Dedifferentiated amniotic fluid mesenchymal stem cell (primary cell): ENCODE measurements at regions not wholly inside any gene's neighbourhood (a gene's known extent, or its start where the extent isn't known, plus 50 kb on each side); places are given as distances from the start of the nearest gene placed in this dataset.
A peak's percentile ranks its signal among the peaks of the same experiment; 100 is the strongest.

Experiments used
- DNase-seq: peaks from one replicate; pipeline ENCODE4 v3.0.0-alpha.2; 2016; ENCODE audit errors: extremely low spot score

- no peak for DNase-seq
Measured at GRCh38 chr21:16536643-16537434, 807.1 kb downstream of the USP25 start.

- no peak for DNase-seq
Measured at GRCh38 chr21:16537501-16537900, 807.7 kb downstream of the USP25 start.

GRCh38 chr21:16538405-16538804 is 808.6 kb downstream of the USP25 start:
- DNase-seq = no peak

- DNase-seq = no peak
Measured at GRCh38 chr21:16538936-16539440, 809.2 kb downstream of the USP25 start.

- no peak for DNase-seq
Measured at GRCh38 chr21:16540966-16541727, 811.4 kb downstream of the USP25 start.

- no peak for DNase-seq
Measured at GRCh38 chr21:16550118-16550517, 820.3 kb downstream of the USP25 start.

GRCh38 chr21:16550917-16551741 is 821.3 kb downstream of the USP25 start:
- DNase-seq = no peak

GRCh38 chr21:16552880-16553279 is 823.1 kb downstream of the USP25 start:
- DNase-seq = no peak

GRCh38 chr21:16554503-16554902 is 824.7 kb downstream of the USP25 start:
- DNase-seq = no peak

GRCh38 chr21:16563116-16563515 is 833.3 kb downstream of the USP25 start:
- DNase-seq = no peak

GRCh38 chr21:16563795-16564194 is 834.0 kb downstream of the USP25 start:
- no peak for DNase-seq

GRCh38 chr21:16568244-16568643 is 838.5 kb downstream of the USP25 start:
- no peak for DNase-seq

GRCh38 chr21:16568661-16569060 is 838.9 kb downstream of the USP25 start:
- no peak for DNase-seq

- DNase-seq = no peak
Measured at GRCh38 chr21:16569679-16570078, 839.9 kb downstream of the USP25 start.

- no peak for DNase-seq
Measured at GRCh38 chr21:16570171-16570570, 840.4 kb downstream of the USP25 start.

GRCh38 chr21:16570856-16571255 is 841.1 kb downstream of the USP25 start:
- no peak for DNase-seq

GRCh38 chr21:16571594-16571993 is 841.8 kb downstream of the USP25 start:
- DNase-seq = no peak

GRCh38 chr21:16572032-16572431 is 842.2 kb downstream of the USP25 start:
- no peak for DNase-seq

- DNase-seq = peak; percentile 49
Measured at GRCh38 chr21:16573578-16573977, 843.8 kb downstream of the USP25 start.

GRCh38 chr21:16577975-16578374 is 848.2 kb downstream of the USP25 start:
- no peak for DNase-seq

- no peak for DNase-seq
Measured at GRCh38 chr21:16578912-16579311, 849.1 kb downstream of the USP25 start.

GRCh38 chr21:16579538-16579937 is 849.8 kb downstream of the USP25 start:
- DNase-seq = no peak
